H1 (cell line): ENCODE measurements at regions not wholly inside any gene's neighbourhood (a gene's known extent, or its start where the extent isn't known, plus 50 kb on each side); places are given as distances from the start of the nearest gene placed in this dataset.
A peak's percentile ranks its signal among the peaks of the same experiment; 100 is the strongest.

Experiments used
- CTCF ChIA-PET: fragments of 300-600 bp; sonication (Branson Sonifier 250); formaldehyde crosslinking; loops from one replicate; lab custom pipeline; 2021; ENCODE audit not compliant: partially characterized antibody; lab: Charles Lee
- POLR2A ChIA-PET: fragments of 300-600 bp; sonication (Branson Sonifier 250); formaldehyde crosslinking; loops from one replicate; lab custom pipeline; 2021; ENCODE audit warnings: inconsistent platforms; ENCODE audit not compliant: partially characterized antibody; lab: Charles Lee
- DNase-seq, 2 experiments: peaks; one replicate each; pipeline versions ENCODE4 v3.0.0 to v3.0.0-alpha.2; 2010 to 2022; ENCODE audit warnings: low spot score in 2 of 2, low read depth in 1 of 2, mixed read lengths in 1 of 2
- FAIRE-seq: peaks from 2 replicates; lab custom pipeline; 2011; peaks lifted over from hg19 to GRCh38; lab: Jason Lieb, UNC
- H2AFZ ChIP-seq: 2 replicates; pipeline ENCODE4 v1.8.1; 2012; ENCODE audit warnings: low read length, inconsistent platforms
- H2AK5ac ChIP-seq: 2 replicates; pipeline ENCODE4 v1.6.1; 2013; ENCODE audit warnings: low read depth, low read length
- H2BK120ac ChIP-seq: replicated peaks from 2 replicates; pipeline ENCODE3; 2013; ENCODE audit warnings: low read depth, low read length, inconsistent platforms
- H2BK12ac ChIP-seq: 2 replicates; pipeline ENCODE4 v1.6.1; 2013; ENCODE audit warnings: low read depth, low read length
- H2BK15ac ChIP-seq: 2 replicates; pipeline ENCODE4 v1.6.1; 2013; ENCODE audit warnings: low read length
- H2BK20ac ChIP-seq: 2 replicates; pipeline ENCODE4 v1.6.1; 2013; ENCODE audit warnings: low read length
- H2BK5ac ChIP-seq: 2 replicates; pipeline ENCODE4 v1.6.1; 2013; ENCODE audit warnings: low read depth, low read length
- H3K14ac ChIP-seq: 2 replicates; pipeline ENCODE4 v1.6.1; 2013; ENCODE audit warnings: inconsistent platforms; ENCODE audit not compliant: insufficient read length
- H3K18ac ChIP-seq: 2 replicates; pipeline ENCODE4 v1.6.1; 2013; ENCODE audit warnings: low read length; ENCODE audit errors: extremely low read depth
- H3K23ac ChIP-seq: 2 replicates; pipeline ENCODE4 v1.6.1; 2013; ENCODE audit warnings: inconsistent platforms; ENCODE audit not compliant: insufficient read length
- H3K23me2 ChIP-seq: 2 replicates; pipeline ENCODE4 v1.6.1; 2013; ENCODE audit warnings: low read depth, low read length
- H3K27ac ChIP-seq: 2 replicates; pipeline ENCODE4 v1.6.1; 2011; ENCODE audit warnings: low read depth, low read length, inconsistent platforms
- H3K27me3 ChIP-seq, 4 experiments: replicated peaks in 1 of 4; 1 replicate in 1 of 4; 2 replicates in 3 of 4; pipeline versions ENCODE4 v1.6.1 to v1.8.1; 2011 to 2013; ENCODE audit warnings: low read length in 3 of 4, mild to moderate bottlenecking in 3 of 4, inconsistent platforms in 2 of 4, mixed read lengths in 2 of 4, moderate library complexity in 1 of 4; ENCODE audit not compliant: control insufficient read depth in 3 of 4, insufficient read depth in 3 of 4; ENCODE audit errors: extremely low read depth in 1 of 4
- H3K36me3 ChIP-seq, 4 experiments: 2 replicates each; pipeline versions ENCODE4 v1.6.1 to v1.8.1; 2011 to 2013; ENCODE audit warnings: mild to moderate bottlenecking in 4 of 4, low read length in 3 of 4, moderate library complexity in 2 of 4, control low read depth in 1 of 4, inconsistent platforms in 1 of 4; ENCODE audit not compliant: insufficient read depth in 4 of 4, control insufficient read depth in 2 of 4
- H3K4ac ChIP-seq: replicated peaks from 2 replicates; pipeline ENCODE3; 2013; ENCODE audit warnings: low read length, low read depth, mixed read lengths, inconsistent platforms; ENCODE audit not compliant: insufficient read length
- H3K4me1 ChIP-seq, 4 experiments: replicated peaks in 1 of 4; 1 replicate in 1 of 4; 2 replicates in 3 of 4; pipeline versions ENCODE4 v1.6.1 to v1.8.1; 2011 to 2013; ENCODE audit warnings: low read length in 3 of 4, inconsistent platforms in 2 of 4, mixed read lengths in 1 of 4; ENCODE audit not compliant: insufficient read depth in 4 of 4, control insufficient read depth in 3 of 4
- H3K4me2 ChIP-seq, 2 experiments: 2 replicates each; pipeline versions ENCODE4 v1.6.1 to v1.8.1; 2011 to 2013; ENCODE audit warnings: low read depth in 2 of 2, low read length in 2 of 2, control low read depth in 1 of 2, inconsistent platforms in 1 of 2, mild to moderate bottlenecking in 1 of 2; ENCODE audit not compliant: insufficient read depth in 1 of 2
- H3K4me3 ChIP-seq, 4 experiments: fragments of 200-600, 300-600 bp in 1 of 4; sonication (generic), shearing (Covaris generic), sonication (Bioruptor Twin) in 1 of 4; 2 replicates each; pipeline versions ENCODE4 v1.5.1 to v1.8.1; 2011 to 2016; ENCODE audit warnings: low read length in 4 of 4, low read depth in 3 of 4, control low read depth in 2 of 4, inconsistent platforms in 2 of 4, mild to moderate bottlenecking in 2 of 4, mixed read lengths in 1 of 4, moderate library complexity in 1 of 4; ENCODE audit not compliant: insufficient read depth in 2 of 4; ENCODE audit errors: extremely low read depth in 1 of 4
- H3K56ac ChIP-seq: replicated peaks from 2 replicates; pipeline ENCODE3; 2013; ENCODE audit warnings: low read depth, mild to moderate bottlenecking, mixed read lengths, low read length, inconsistent platforms; ENCODE audit not compliant: insufficient read length
- H3K79me1 ChIP-seq: 2 replicates; pipeline ENCODE4 v1.6.1; 2013; ENCODE audit warnings: low read depth, low read length, control low read depth
- H3K79me2 ChIP-seq, 2 experiments: 2 replicates each; pipeline versions ENCODE4 v1.6.1 to v1.8.1; 2012 to 2013; ENCODE audit warnings: low read length in 2 of 2, mild to moderate bottlenecking in 2 of 2, inconsistent platforms in 1 of 2; ENCODE audit not compliant: insufficient read depth in 2 of 2, control insufficient read depth in 1 of 2
- H3K9ac ChIP-seq, 4 experiments: replicated peaks in 1 of 4; 1 replicate in 1 of 4; 2 replicates in 3 of 4; pipeline versions ENCODE4 v1.6.1 to v1.8.1; 2011 to 2013; ENCODE audit warnings: low read depth in 3 of 4, low read length in 3 of 4, control low read depth in 2 of 4, mild to moderate bottlenecking in 2 of 4, moderate library complexity in 2 of 4, inconsistent platforms in 1 of 4; ENCODE audit errors: extremely low read depth in 1 of 4
- H3K9me3 ChIP-seq, 2 experiments: 2 replicates each; pipeline versions ENCODE4 v1.6.1 to v1.8.1; 2012 to 2013; ENCODE audit warnings: mild to moderate bottlenecking in 2 of 2, moderate library complexity in 2 of 2, control low read depth in 1 of 2, inconsistent platforms in 1 of 2, low read depth in 1 of 2, low read length in 1 of 2, mixed read lengths in 1 of 2; ENCODE audit not compliant: insufficient read depth in 2 of 2
- H4K20me1 ChIP-seq, 2 experiments: replicated peaks in 1 of 2; 2 replicates each; pipeline versions ENCODE3 to v1.8.1; 2011 to 2013; ENCODE audit warnings: inconsistent platforms in 2 of 2, low read length in 2 of 2, mild to moderate bottlenecking in 1 of 2; ENCODE audit not compliant: insufficient read depth in 2 of 2, control insufficient read depth in 1 of 2
- H4K5ac ChIP-seq: 2 replicates; pipeline ENCODE4 v1.6.1; 2013; ENCODE audit warnings: low read length, low read depth, mixed read lengths, inconsistent platforms; ENCODE audit not compliant: insufficient read length
- H4K8ac ChIP-seq: 2 replicates; pipeline ENCODE4 v1.8.0; 2013; ENCODE audit warnings: mild to moderate bottlenecking, moderate library complexity, low read length, inconsistent platforms; ENCODE audit not compliant: insufficient read depth; ENCODE audit errors: extremely low read depth
- H4K91ac ChIP-seq: replicated peaks from 2 replicates; pipeline ENCODE3; 2013; ENCODE audit warnings: low read length, mixed read lengths, inconsistent platforms; ENCODE audit not compliant: insufficient read length
- WGBS, 2 experiments: shearing (Covaris generic) in 1 of 2; methylation state at CpG; one replicate each; pipeline versions ENCODE4 v1.1.6 to v1.1.7; 2013 to 2015; ENCODE audit warnings: low lambda C conversion rate in 2 of 2, mixed read lengths in 2 of 2, inconsistent platforms in 1 of 2, low coverage in 1 of 2, missing lambda C conversion rate in 1 of 2; ENCODE audit not compliant: insufficient replicate concordance in 2 of 2, insufficient coverage in 1 of 2, insufficient read length in 1 of 2; ENCODE audit errors: extremely low coverage in 1 of 2, missing lambda C conversion rate in 1 of 2; 5-methylcytosine and 5-hydroxymethylcytosine counted together

DNA sequence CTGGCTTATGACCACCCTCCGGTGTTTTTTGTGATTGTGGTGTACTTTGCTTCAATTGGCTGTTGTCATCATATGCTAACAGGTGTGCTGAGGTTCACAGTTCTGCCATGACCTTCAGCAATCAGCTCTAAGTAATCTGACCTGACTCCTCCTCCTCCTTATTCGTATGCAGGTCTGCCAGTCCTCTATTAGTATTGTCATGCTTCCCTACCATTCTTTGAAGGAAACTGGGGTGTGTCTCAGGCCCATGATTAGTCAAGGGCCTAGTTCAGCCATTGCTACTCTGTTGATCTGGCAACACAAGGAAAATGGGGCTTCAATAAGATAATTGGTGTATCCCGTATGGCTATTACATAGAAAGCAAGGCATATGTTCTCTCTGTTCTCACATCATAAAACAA lies 332.3 kb upstream of the DPYD start:
- Histone ChIP-seq H2BK5ac (no peak overlapping the region), H3K4me3 (no peak overlapping the region), H3K14ac (no peak overlapping the region), H3K79me2 (no peaks in the 10 kb centered on the region), H4K20me1 (no peaks in the 10 kb centered on the region), H3K36me3 (no peaks in the 10 kb centered on the region), H3K9me3 (no peaks in the 10 kb centered on the region), H2BK12ac (no peak overlapping the region), H3K4ac (no peak overlapping the region), H2BK20ac (no peak overlapping the region), H3K23ac (no peak overlapping the region), H3K4me2 (0 out of 4 replicates have a peak overlapping the region, but pooled peaks of 1 of the 2 experiments have one; percentile 1), H3K23me2 (no peaks in the 10 kb centered on the region), H4K5ac (no peak overlapping the region), H2BK120ac (no peak overlapping the region), H3K56ac (no peak overlapping the region), H3K79me1 (no peaks in the 10 kb centered on the region), H2AFZ (no peak overlapping the region), H2BK15ac (no peak overlapping the region), H3K9ac (no peak overlapping the region), H3K27ac (no peak overlapping the region), H2AK5ac (no peak overlapping the region), H3K27me3 (no peaks in the 10 kb centered on the region), H3K18ac (no peak overlapping the region), H4K91ac (no peak overlapping the region), H3K4me1 (peaks cover 0 to 4% (median 3%) of the 10 kb centered on the region in 4 experiments; a peak in 1 of 7 replicates), H4K8ac (no peak overlapping the region)
- ChIA-PET POLR2A (no interaction called here), CTCF (interaction anchor here (0.6 to 2.9 kb wide), 3 partner anchors 8 to 257 kb away, joined by 5 to 8 read pairs (median 6); no protein-coding TSS in a partner anchor)
- DNase-seq (no peak), FAIRE-seq (no peak)
- WGBS, 2 experiments, result 84% methylated on average over 3 of the region's 3 CpGs; no CpG with 5 or more reads in 1 of the 2 experiments
